ENCODE measurements at regions not wholly inside any gene's neighbourhood (a gene's known extent, or its start where the extent isn't known, plus 50 kb on each side); places are given as distances from the start of the nearest gene placed in this dataset.

GRCh38 chr10:6741541-6741941 lies 161.5 kb upstream of the PRKCQ start:
- TF ChIP-seq AR (CRISPR knock-in tag; IDR thresholded peaks at IDR 0.05): no peak
- no peak for TF ChIP-seq CTCF (IDR thresholded peaks at IDR 0.05)
- no peak for TF ChIP-seq NFATC4 (CRISPR knock-in tag; IDR thresholded peaks at IDR 0.05)
- no peak for TF ChIP-seq GABPB1 (CRISPR knock-in tag; IDR thresholded peaks at IDR 0.05)
